HG03280 (cell line): ENCODE measurements at regions not wholly inside any gene's neighbourhood (a gene's known extent, or its start where the extent isn't known, plus 50 kb on each side); places are given as distances from the start of the nearest gene placed in this dataset.
"Not testable (repeated sequence)": the region's sequence is repeated elsewhere in the genome, so short reads cannot be mapped to it uniquely, and the experiment has no call there.

Experiments
- ATAC-seq: cut with Tn5 transposase; IDR thresholded peaks from one replicate; pipeline ENCODE4 v1.9.1; 2021; ENCODE audit warnings: mild to moderate bottlenecking, moderate library complexity; ENCODE audit not compliant: unreplicated experiment

DNA sequence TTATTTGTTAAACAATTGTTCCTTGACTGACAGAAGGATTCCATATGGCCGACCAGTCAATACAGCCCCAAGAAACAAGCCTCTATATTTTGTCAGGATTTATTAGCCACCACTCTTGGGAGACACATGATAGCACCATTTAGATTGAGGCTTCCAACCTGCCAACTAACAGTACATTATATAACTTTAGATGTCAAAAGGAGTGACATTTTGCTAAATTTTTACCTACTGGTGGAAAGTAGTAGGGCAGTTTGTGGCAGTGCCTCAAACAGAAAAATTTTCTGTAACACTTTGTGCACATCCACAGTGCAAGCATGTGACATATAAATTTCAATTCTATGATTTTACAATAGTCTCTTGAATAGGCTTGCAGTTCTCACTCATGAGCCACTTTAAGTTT, 464.0 kb downstream of the TRIB2 start:
- ATAC-seq = no peak

DNA sequence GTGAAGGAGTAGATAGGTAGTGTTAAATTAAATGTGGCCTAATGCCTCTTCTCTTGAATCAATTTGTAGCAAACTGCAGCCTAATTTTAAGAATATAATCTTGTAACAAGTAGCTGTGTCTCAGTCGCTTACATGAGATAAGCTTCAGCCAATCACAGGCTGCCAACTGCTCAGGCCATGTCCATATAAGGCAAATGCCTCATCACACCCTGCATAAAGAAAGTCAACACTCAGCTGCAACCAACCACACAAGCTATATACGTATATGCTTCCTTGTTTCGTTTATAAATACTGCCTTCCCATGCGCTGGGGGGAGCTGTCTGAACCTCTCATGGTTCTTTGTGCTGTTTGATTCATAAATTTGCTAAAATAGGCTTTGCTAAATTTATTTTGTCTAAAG, 476.3 kb downstream of the TRIB2 start:
- peak; percentile 57 for ATAC-seq

DNA sequence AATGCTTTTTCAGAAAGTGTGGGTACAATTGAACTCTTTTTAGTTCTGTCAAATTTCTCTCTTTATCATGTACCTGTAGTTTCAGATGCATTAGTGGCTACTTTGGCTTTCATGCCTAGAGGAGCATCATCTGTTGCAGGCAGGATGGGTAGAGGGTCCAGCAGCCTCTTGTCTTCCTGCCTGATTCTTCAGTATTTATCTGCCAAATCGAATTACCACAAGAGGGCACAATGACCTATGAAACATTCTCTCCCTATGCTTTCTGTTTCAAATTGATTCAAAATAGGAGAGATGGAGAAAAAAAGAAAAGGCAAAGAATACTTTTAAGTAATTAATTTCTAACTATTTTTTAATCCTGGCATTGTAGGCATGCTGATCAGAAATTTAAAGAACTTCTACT, 477.2 kb downstream of the TRIB2 start:
- ATAC-seq = peak; percentile 69

DNA sequence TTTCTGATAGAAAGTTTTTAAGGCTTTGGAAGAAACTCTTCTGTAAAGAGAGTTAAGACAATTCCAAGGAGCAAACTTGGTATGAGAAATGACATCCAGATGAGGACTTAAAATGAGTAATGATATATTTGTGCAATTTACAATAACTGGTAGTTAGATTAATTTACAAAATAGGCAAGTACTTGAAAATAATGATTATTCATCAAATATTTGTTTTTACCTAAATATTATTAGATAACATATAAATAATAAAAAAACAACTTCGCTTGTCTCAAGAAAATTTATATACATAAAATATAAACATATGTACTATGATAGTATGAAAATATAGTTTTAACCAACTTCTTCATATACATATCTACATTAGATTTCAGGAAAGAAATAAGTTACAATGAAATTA, 478.5 kb downstream of the TRIB2 start:
- ATAC-seq = no peak

DNA sequence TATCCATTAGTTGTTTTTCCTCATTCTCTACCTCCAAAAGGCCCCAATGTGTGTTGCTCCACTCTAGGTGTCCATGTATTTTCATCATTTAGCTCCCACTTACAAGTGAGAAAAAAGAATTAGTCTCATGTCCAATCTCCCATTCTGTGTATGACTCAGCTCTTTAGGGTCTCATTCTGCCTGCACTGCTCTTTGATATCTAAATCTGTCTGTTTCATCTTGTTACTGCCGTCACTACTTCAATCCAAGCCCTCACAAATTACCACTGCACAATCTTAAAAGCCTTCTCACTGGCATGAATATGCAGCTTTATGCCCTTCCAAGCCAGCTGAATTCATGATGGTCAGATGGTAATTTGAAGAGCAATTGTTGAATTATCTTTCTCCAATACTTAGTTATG, 480.5 kb downstream of the TRIB2 start:
- no peak for ATAC-seq

DNA sequence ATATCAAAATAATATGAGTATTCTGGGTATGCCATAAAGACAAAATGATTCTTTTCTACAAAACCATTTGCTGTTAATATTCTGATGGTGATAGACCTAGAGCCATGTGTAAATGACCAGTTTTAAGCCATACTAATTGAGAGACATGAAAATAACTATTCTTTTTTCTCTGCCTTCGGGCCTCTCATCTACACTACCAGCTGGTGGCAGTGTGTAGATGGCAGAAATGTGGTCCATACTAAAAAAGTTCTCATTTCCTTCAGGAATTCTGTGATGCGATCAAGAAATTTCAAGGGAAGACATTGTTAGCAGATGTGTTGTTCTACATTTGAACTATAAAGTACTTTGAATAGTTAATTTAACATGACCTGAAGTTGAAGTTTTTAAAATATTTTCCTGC, 485.2 kb downstream of the TRIB2 start:
- ATAC-seq = no peak

DNA sequence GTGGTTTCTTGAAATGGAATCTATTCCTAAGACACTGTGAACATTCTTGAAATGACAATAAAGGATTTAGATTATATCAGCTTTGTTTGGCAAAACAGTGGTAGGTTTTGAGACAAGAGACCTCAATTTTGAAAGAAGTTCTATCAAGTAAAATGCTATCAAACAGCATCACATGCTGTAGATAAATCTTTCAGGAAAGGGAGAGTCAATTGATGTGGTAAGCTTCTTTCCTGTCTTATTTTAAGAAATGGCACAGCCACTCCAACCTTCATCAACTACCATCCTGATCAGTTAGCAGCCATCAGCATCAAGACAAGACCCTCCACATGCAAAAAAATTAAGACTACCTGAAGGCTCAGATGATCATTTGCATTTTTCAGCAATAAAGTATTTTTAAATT, 495.4 kb downstream of the TRIB2 start:
- ATAC-seq = no peak

DNA sequence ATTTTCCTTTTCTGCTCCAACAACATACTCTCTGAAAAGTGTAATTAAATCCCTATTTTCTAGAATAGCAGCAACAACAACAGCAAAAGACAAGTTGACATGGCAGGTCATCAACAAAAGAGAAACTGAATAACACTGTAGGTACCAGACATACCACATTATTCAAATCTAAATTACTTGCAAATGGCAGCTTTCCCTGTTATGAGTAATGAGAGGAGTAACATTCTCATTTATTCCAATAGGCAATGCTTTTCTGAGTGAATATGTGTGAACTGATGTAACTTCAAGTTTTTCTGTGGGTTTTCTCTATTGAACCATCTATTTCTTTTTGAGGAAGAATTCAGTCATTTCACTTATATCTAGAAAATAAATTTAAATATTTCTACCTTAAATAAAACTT, 501.5 kb downstream of the TRIB2 start:
- no peak for ATAC-seq

DNA sequence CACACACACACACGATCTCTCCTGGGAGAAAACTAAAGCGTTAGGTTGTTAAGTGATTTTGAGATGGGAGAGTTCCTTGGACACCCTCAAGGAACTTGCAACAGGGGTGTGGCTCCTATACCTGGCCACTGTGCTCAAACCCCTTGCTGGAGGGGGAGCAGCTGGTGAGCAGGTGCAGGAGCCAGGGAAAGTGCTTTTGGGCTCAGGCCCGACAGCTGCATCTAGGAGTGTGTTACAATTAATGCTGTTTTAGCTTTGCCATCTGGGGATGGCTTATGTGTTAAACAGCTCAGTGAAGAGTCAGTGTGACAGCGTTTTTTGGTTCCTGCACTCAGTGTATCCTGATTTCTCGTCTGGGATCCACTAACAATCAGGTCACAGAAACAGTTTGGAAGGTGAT, 510.8 kb downstream of the TRIB2 start:
- ATAC-seq = no peak

DNA sequence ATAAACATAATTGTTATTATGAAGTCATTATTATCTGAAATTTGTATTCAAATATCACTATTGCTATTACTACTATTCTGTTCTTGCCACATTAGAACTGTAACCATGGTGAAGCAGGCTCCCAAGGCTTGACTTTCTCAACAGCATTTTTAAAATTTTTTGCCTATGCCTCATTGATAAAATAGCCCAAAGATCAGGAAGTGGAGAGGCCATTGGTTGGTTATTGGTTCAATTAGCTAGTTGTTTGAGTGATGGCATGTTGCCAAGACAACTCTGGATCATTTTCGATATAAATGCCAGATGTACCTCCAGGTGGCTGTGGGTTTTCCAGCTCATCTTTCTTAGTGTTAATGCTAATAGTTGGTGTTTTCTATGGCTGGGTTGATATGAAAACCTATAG, 513.5 kb downstream of the TRIB2 start:
- no peak for ATAC-seq

DNA sequence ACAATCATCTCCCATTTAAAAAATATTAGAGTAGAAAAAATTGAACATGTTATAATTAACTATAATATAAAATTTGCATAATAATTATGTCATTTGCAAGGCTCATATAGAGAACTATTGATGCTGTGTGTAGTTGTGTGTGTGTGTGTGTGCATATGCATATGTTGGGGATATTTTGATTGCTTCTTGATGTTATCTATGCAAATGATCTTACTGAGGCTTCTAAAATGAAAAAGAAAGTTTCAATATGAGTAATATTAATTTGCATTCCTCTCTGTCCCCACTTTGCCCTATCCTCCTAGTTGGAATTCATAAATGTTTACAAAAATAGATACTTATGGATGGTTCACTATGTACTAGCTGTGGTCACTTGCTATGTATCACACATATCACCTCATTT, 523.3 kb downstream of the TRIB2 start:
- no peak for ATAC-seq

DNA sequence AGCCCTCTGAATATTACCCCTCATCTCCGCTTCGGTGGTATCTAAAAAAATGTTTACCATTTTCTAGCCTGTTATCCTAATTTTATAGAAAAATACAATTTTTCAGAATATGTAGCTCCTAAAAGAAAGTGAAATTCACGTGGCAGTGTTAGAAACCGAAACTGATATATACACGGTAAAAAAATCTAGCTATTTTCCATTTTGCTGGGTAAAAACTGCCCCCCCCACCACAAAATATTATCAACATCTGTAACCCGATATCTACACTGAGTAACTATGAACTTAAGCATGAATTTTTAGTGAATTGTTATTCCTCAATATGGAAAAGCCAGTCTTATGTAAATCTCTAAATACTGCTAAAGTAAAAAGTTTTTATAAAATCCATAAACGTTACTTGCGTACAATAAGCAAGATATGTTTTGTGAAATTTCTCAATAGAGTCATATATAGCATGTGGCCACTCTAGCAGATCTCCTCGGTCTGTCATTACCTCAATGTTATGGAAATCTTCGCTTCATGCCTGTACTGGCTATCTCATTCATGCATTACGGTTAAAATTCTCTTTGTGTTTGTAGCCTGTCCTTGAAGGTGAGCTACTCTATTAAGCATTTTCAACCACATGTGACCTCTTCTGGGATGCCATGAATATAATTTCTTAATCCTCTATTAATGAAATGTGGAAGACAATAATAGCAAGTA, 524.2 kb downstream of the TRIB2 start:
- peak; percentile 85 for ATAC-seq

DNA sequence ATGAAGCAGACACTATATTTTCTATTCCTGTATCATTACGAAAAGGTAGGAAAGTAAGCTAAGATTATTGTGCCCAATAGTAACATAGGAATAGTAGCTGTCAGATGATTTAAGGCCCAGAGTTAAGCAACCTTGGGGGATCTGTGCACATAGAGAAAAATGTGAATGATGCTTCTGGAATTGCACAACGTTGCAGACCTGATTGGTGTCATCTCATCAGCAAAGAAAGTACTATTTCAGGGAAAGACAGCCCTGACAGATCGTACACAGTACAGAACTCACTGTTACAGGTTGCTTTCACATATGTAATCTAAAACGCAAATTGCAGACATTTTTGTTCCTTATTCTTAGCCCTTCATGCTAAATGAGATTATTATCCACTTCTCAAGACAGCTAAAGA, 535.9 kb downstream of the TRIB2 start:
- no peak for ATAC-seq

DNA sequence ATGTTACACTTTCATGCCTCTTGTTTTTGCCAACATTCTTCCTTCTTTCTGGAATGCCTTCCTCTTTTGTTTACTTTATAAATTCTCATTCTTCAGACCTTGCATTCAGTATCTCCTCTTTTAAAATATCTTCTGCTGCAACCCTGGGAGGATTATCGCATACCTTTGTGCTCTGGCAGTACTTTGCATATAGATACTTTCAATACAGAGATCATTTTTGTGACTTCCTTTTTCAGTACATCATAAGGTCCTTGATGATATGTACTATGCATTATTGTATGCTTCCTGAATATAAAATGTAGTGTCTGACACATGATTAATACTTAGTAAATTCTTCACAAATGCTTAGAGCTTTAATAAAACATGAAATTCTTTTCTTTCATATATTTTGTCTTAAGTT, 538.7 kb downstream of the TRIB2 start:
- ATAC-seq = no peak

DNA sequence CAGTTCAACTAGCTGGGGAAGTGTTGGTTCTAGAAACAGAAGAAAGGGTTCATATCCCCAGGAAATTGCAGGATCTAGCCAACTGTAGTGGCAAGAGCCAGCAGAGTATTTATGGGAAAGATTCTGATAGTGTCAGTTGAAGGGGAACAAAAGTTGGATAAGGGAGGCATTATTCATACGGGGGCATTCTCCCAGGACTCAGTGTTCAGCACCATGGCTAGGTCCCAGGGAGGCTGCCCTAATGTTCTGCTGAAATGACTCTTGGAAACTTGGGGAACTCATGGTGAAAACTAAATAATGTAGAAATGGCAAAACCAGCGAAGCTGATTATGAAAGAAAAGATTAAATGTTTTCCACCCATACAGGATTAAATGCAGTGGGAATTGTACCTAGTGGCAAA, 543.7 kb downstream of the TRIB2 start:
- ATAC-seq = no peak

DNA sequence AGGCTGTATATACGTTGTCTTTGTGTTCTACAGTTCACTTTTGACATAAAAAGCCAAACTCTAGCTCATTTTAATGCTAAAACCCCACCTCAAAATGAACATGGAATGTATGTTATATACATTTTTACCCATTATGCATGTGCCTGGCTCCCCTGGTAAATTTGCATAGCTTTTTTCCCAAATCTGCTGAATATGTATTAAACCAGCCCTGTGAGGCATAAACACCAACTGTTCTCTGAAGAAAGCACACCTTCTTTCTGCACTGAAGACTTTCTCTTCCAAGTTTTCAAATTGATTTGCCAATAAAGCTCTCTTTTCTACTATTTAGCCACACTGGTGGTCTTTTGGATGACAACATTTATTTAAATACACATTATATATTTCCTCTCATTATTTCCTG, 549.4 kb downstream of the TRIB2 start:
- no peak for ATAC-seq

DNA sequence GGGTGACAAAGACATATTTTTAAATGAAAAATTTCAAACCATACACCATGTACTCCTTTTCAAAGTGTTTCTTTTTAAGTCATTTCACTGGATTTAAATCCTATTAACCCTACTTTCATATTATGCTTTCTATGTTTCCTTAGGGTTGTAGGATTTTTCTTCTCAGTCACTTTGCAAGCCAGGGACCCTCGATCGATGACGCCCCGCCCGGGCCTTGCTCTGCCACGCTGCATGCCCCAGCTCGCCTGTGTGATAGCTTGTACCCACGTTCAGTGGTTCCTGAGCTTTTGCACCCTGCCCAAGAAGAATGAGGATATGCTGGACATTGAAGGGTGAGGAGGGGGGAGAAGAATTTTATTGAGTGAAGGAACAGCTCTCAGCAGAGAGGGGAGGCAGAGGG, 568.0 kb downstream of the TRIB2 start:
- ATAC-seq = no peak

DNA sequence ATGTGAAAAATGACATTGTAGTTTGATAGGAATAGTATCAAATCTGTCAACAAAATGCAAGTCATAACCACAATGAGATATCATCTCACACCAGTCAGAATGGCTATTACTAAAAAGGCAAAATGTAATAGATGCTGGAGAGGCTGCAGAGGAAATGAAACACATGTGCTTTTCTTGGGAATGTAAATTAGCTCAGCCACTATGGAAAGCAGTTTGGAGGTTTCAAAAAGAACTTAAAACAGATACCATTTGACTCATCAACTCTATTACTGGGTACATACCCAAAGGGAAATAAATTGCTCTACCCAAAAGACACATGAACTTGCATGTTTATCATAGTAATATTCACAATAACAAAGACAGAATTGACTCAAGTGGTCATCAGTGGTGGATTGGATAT, 572.6 kb downstream of the TRIB2 start:
- ATAC-seq = no peak

DNA sequence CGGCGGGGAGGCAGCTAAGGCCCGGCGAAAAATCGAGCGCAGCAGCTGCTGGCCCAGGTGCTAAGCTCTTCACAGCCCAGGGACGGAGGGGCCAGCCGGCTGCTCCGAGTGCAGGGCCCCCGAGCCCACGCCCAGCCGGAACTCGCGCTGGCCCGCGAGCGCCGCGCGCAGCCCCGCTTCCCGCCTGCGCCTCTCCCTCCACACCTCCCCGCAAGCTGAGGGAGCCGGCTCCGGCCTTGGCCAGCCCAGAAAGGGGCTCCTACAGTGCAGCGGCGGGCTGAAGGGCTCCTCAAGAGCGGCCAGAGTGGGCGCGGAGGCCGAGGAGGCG, 591.7 kb downstream of the TRIB2 start:
- ATAC-seq = not testable (repeated sequence)

DNA sequence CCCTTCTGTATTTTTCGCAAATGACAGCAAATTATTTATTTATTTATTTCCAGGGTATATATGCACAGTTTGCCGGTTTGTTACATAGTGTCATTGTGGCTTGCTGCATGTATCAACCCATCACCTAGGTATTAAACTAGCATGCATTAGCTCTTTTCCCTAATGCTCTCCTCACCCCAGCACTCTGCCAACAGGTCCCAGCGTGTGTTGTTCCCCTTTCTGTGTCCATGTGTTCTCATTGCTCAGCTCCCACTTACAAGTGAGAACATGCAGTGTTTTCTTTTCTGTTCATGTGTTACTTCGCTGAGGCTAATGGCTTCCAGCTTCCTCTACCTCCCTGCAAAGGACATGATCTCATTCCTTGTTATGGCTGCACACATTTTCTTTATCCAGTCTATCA, 592.3 kb downstream of the TRIB2 start:
- no peak for ATAC-seq

DNA sequence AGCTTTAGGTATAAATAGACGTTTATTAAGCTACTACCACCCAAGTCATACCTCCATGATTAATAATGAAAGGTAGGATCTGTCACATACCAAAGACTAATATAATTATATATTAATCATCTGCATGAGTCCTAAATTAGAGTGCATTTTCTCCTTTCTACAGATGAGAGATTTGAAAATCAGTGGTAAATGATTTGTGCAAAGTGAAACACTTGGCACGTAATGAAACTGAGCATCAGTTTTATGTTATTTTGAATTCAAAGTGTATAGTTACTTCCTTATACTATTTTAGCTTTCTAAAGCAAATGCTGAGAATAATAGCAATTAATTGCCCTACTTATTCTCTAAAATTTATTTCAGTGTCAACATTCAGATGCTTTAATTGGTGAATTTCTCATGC, 615.3 kb downstream of the TRIB2 start:
- no peak for ATAC-seq

DNA sequence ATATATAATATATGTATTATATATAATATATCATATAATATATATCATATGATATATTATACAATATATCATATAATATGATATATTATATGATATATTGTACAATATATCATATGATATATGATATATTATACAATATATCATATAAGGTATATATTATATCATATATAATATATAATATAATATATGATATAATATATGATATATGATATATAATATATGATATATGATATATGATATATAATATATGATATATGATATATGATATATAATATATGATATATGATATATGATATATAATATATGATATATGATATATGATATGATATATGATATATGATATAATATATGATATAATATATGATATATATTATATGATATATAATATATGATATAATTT, 617.3 kb downstream of the TRIB2 start:
- ATAC-seq = not testable (repeated sequence)

DNA sequence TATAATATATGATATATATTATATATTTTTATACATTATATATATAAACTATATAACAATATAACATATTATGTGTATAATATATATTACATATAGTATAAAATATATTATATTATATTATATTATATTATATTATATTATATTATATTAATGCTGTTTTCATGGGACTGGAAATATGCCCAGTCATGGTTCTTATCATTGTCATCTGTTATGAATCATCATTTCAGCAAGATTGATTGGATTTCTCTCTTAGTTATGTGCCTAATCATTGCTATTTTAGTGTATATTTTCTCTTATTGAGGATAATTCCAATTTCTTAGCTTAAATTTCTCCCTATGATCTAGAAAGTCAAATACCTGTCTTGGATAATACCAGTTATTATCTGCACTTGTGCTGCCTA, 617.8 kb downstream of the TRIB2 start:
- ATAC-seq = no peak
